GM23338 (cell line): ENCODE measurements at regions not wholly inside any gene's neighbourhood (a gene's known extent, or its start where the extent isn't known, plus 50 kb on each side); places are given as distances from the start of the nearest gene placed in this dataset.

ENCODE experiments used
- ATAC-seq: fragments of 200-7000 bp; cut with Tn5 transposase; 3 replicates; pipeline ENCODE4 v1.9.1; 2020
- DNase-seq: peaks from one replicate; pipeline ENCODE4 v3.0.0-alpha.2; 2015; ENCODE audit warnings: low spot score
- H2AFZ ChIP-seq: fragments of 200-600 bp; sonication (generic); 2 replicates; pipeline ENCODE4 v1.8.0; 2016; ENCODE audit warnings: antibody characterized with exemption, mild to moderate bottlenecking, moderate library complexity
- H3F3A ChIP-seq: fragments of 200-600 bp; sonication (generic); replicated peaks from 2 replicates; pipeline ENCODE4 v1.8.0; 2017; ENCODE audit warnings: antibody characterized with exemption, mixed run types, low read depth
- H3K27ac ChIP-seq: fragments of 200-600 bp; sonication (generic); 2 replicates; pipeline ENCODE4 v1.6.1; 2016; ENCODE audit warnings: low read depth
- H3K27me3 ChIP-seq: fragments of 200-600 bp; sonication (generic); 2 replicates; pipeline ENCODE4 v1.8.0; 2016; ENCODE audit warnings: mild to moderate bottlenecking, mixed run types, moderate library complexity; ENCODE audit not compliant: insufficient read depth
- H3K36me3 ChIP-seq: fragments of 200-600 bp; sonication (generic); 2 replicates; pipeline ENCODE4 v1.8.0; 2016; ENCODE audit warnings: mild to moderate bottlenecking; ENCODE audit not compliant: insufficient read depth
- H3K4me1 ChIP-seq: fragments of 200-600 bp; sonication (generic); 2 replicates; pipeline ENCODE4 v1.8.0; 2016; ENCODE audit warnings: mild to moderate bottlenecking, moderate library complexity; ENCODE audit not compliant: insufficient read depth
- H3K4me2 ChIP-seq: fragments of 200-600 bp; sonication (generic); 2 replicates; pipeline ENCODE4 v1.7.1; 2017; ENCODE audit warnings: mixed run types
- H3K4me3 ChIP-seq: fragments of 200-600 bp; sonication (generic); 2 replicates; pipeline ENCODE4 v1.6.1; 2016; ENCODE audit warnings: mixed run types
- H3K79me2 ChIP-seq: fragments of 200-600 bp; sonication (generic); replicated peaks from 2 replicates; pipeline ENCODE4 v1.8.0; 2017; ENCODE audit warnings: mild to moderate bottlenecking; ENCODE audit not compliant: insufficient read depth
- H3K9me2 ChIP-seq: fragments of 200-600 bp; sonication (generic); 2 replicates; pipeline ENCODE4 v1.8.0; 2017; ENCODE audit not compliant: insufficient read depth
- H4K20me1 ChIP-seq: fragments of 200-600 bp; sonication (generic); replicated peaks from 2 replicates; pipeline ENCODE4 v1.8.0; 2017; ENCODE audit warnings: mild to moderate bottlenecking; ENCODE audit not compliant: insufficient read depth
- H3K27ac Mint-ChIP-seq: 2 replicates; pipeline ENCODE4 v1.8.0; 2020; ENCODE audit warnings: inconsistent platforms, mild to moderate bottlenecking, moderate library complexity, mixed read lengths
- H3K27me3 Mint-ChIP-seq: 3 replicates; pipeline ENCODE4 v1.8.0; 2022; ENCODE audit warnings: low read depth, mild to moderate bottlenecking, moderate library complexity, mixed read lengths, inconsistent platforms; ENCODE audit not compliant: insufficient read depth, poor library complexity
- H3K36me3 Mint-ChIP-seq: 3 replicates; pipeline ENCODE4 v1.8.0; 2021; ENCODE audit warnings: low read depth, mild to moderate bottlenecking, inconsistent platforms, moderate library complexity, mixed read lengths
- H3K4me1 Mint-ChIP-seq: 3 replicates; pipeline ENCODE4 v1.8.0; 2020; ENCODE audit warnings: mild to moderate bottlenecking, inconsistent platforms, mixed read lengths
- H3K4me3 Mint-ChIP-seq: 3 replicates; pipeline ENCODE4 v1.8.0; 2021; ENCODE audit warnings: moderate library complexity, mild to moderate bottlenecking, inconsistent platforms, mixed read lengths
- H3K9me3 Mint-ChIP-seq: 3 replicates; pipeline ENCODE4 v1.8.0; 2020; ENCODE audit warnings: moderate library complexity, mild to moderate bottlenecking, inconsistent platforms, mixed read lengths
- CREB1 ChIP-seq: fragments of 250-450 bp; sonication (Bioruptor Pico); IDR thresholded peaks from 2 replicates; pipeline ENCODE4 v1.5.0; 2020; ENCODE audit warnings: low read depth, mild to moderate bottlenecking, moderate library complexity
- EZH2 ChIP-seq: fragments of 200-600 bp; sonication (generic); IDR thresholded peaks from one replicate; pipeline ENCODE4 v1.8.0; 2017; ENCODE audit warnings: antibody characterized with exemption, mild to moderate bottlenecking, low read depth; ENCODE audit not compliant: unreplicated experiment
- EZH2phosphoT487 ChIP-seq: fragments of 200-600 bp; sonication (generic); IDR thresholded peaks from one replicate; pipeline ENCODE4 v1.8.1; 2018; ENCODE audit warnings: antibody characterized with exemption; ENCODE audit not compliant: unreplicated experiment
- JUNB ChIP-seq: IDR thresholded peaks from one replicate; pipeline ENCODE4 v1.6.1; 2016; ENCODE audit warnings: antibody characterized with exemption; ENCODE audit not compliant: unreplicated experiment
- NANOG ChIP-seq: IDR thresholded peaks from 2 replicates; pipeline ENCODE4 v1.6.1; 2016; ENCODE audit warnings: antibody characterized with exemption, borderline replicate concordance
- POLR2AphosphoS5 ChIP-seq: IDR thresholded peaks from 2 replicates; pipeline ENCODE4 v1.6.1; 2016; ENCODE audit warnings: antibody characterized with exemption, low read depth
- STAT1 ChIP-seq: IDR thresholded peaks from one replicate; pipeline ENCODE4 v1.6.1; 2016; ENCODE audit warnings: antibody characterized with exemption; ENCODE audit not compliant: unreplicated experiment
- ZNF114 ChIP-seq: fragments of 250-450 bp; sonication (Bioruptor Pico); IDR thresholded peaks from 2 replicates; pipeline ENCODE4 v1.5.0; 2020; ENCODE audit warnings: mild to moderate bottlenecking, moderate library complexity
- ZNF331 ChIP-seq: fragments of 250-450 bp; sonication (Bioruptor Pico); IDR thresholded peaks from 2 replicates; pipeline ENCODE4 v1.5.0; 2020; ENCODE audit warnings: low read depth, mild to moderate bottlenecking, moderate library complexity
- TF ChIP-seq, protein P1 (sequence below): fragments of 250-450 bp; sonication (Bioruptor Pico); IDR thresholded peaks from 2 replicates; pipeline ENCODE4 v1.5.0; 2020; ENCODE audit warnings: mild to moderate bottlenecking, moderate library complexity
- TF ChIP-seq, protein P2 (sequence below), 2 experiments: fragments of 200-600 bp in 1 of 2; sonication (generic) in 1 of 2; conservative IDR thresholded peaks; 2 replicates each; pipeline versions ENCODE4 v1.5.1 to v1.6.1; 2016 to 2017; ENCODE audit warnings: antibody characterized with exemption in 2 of 2, low read depth in 2 of 2, mild to moderate bottlenecking in 2 of 2, moderate library complexity in 1 of 2
- TF ChIP-seq, protein P3 (sequence below): IDR thresholded peaks from one replicate; pipeline ENCODE4 v1.6.1; 2018; ENCODE audit warnings: antibody characterized with exemption; ENCODE audit not compliant: unreplicated experiment
- TF ChIP-seq, protein P4 (sequence below): IDR thresholded peaks from 2 replicates; pipeline ENCODE4 v1.6.1; 2016; ENCODE audit warnings: antibody characterized with exemption

DNA sequence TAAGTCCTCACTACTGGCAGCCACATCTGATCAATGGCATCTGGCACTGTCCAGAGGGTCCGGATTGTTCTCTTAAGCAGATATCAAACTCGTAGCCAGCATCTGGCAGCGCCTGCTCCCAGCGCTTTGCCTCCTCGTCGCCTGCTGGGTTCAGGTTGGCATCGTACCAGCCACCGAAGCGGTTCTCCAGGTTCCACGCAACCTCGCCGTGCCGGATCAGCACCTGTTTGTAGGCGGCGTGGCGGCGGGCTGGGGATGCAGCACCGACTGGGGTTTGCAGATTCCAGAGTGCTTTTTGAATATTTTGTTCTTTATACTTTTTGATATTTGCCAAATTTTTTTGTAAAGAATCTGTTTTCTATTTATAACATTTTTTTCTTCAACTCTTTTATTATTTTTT is 111.6 kb downstream of the NR2F2 start:
- Histone ChIP-seq H3K79me2 (no peaks in the 10 kb centered on the region), H3K4me2 (no peak overlapping the region), H4K20me1 (no peaks in the 10 kb centered on the region; the same call in 1 of the 2 replicates), H2AFZ (no peak overlapping the region), H3K4me3 (no peak overlapping the region), H3K27ac (no peak overlapping the region), H3K4me1 (no peaks in the 10 kb centered on the region), H3K36me3 (no peaks in the 10 kb centered on the region), H3F3A (no peaks in the 10 kb centered on the region), H3K9me2 (peaks cover 2% of the 10 kb centered on the region; the same call in 1 of the 2 replicates), H3K27me3 (no peaks in the 10 kb centered on the region)
- no peaks in the 10 kb centered on the region for H3K36me3 Mint-ChIP-seq
- H3K4me1 Mint-ChIP-seq = no peaks in the 10 kb centered on the region; the same call in 2 of the 3 replicates
- H3K4me3 Mint-ChIP-seq = no peak overlapping the region
- TF ChIP-seq EZH2phosphoT487 = no peak
- TF ChIP-seq, protein P1, sequence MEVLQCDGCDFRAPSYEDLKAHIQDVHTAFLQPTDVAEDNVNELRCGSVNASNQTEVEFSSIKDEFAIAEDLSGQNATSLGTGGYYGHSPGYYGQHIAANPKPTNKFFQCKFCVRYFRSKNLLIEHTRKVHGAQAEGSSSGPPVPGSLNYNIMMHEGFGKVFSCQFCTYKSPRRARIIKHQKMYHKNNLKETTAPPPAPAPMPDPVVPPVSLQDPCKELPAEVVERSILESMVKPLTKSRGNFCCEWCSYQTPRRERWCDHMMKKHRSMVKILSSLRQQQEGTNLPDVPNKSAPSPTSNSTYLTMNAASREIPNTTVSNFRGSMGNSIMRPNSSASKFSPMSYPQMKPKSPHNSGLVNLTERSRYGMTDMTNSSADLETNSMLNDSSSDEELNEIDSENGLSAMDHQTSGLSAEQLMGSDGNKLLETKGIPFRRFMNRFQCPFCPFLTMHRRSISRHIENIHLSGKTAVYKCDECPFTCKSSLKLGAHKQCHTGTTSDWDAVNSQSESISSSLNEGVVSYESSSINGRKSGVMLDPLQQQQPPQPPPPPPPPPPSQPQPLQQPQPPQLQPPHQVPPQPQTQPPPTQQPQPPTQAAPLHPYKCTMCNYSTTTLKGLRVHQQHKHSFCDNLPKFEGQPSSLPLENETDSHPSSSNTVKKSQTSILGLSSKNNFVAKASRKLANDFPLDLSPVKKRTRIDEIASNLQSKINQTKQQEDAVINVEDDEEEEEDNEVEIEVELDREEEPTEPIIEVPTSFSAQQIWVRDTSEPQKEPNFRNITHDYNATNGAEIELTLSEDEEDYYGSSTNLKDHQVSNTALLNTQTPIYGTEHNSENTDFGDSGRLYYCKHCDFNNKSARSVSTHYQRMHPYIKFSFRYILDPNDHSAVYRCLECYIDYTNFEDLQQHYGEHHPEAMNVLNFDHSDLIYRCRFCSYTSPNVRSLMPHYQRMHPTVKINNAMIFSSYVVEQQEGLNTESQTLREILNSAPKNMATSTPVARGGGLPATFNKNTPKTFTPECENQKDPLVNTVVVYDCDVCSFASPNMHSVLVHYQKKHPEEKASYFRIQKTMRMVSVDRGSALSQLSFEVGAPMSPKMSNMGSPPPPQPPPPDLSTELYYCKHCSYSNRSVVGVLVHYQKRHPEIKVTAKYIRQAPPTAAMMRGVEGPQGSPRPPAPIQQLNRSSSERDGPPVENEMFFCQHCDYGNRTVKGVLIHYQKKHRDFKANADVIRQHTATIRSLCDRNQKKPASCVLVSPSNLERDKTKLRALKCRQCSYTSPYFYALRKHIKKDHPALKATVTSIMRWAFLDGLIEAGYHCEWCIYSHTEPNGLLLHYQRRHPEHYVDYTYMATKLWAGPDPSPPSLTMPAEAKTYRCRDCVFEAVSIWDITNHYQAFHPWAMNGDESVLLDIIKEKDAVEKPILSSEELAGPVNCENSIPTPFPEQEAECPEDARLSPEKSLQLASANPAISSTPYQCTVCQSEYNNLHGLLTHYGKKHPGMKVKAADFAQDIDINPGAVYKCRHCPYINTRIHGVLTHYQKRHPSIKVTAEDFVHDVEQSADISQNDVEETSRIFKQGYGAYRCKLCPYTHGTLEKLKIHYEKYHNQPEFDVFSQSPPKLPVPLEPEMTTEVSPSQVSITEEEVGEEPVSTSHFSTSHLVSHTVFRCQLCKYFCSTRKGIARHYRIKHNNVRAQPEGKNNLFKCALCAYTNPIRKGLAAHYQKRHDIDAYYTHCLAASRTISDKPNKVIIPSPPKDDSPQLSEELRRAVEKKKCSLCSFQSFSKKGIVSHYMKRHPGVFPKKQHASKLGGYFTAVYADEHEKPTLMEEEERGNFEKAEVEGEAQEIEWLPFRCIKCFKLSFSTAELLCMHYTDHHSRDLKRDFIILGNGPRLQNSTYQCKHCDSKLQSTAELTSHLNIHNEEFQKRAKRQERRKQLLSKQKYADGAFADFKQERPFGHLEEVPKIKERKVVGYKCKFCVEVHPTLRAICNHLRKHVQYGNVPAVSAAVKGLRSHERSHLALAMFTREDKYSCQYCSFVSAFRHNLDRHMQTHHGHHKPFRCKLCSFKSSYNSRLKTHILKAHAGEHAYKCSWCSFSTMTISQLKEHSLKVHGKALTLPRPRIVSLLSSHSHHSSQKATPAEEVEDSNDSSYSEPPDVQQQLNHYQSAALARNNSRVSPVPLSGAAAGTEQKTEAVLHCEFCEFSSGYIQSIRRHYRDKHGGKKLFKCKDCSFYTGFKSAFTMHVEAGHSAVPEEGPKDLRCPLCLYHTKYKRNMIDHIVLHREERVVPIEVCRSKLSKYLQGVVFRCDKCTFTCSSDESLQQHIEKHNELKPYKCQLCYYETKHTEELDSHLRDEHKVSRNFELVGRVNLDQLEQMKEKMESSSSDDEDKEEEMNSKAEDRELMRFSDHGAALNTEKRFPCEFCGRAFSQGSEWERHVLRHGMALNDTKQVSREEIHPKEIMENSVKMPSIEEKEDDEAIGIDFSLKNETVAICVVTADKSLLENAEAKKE = no peak
- TF ChIP-seq, protein P2, sequence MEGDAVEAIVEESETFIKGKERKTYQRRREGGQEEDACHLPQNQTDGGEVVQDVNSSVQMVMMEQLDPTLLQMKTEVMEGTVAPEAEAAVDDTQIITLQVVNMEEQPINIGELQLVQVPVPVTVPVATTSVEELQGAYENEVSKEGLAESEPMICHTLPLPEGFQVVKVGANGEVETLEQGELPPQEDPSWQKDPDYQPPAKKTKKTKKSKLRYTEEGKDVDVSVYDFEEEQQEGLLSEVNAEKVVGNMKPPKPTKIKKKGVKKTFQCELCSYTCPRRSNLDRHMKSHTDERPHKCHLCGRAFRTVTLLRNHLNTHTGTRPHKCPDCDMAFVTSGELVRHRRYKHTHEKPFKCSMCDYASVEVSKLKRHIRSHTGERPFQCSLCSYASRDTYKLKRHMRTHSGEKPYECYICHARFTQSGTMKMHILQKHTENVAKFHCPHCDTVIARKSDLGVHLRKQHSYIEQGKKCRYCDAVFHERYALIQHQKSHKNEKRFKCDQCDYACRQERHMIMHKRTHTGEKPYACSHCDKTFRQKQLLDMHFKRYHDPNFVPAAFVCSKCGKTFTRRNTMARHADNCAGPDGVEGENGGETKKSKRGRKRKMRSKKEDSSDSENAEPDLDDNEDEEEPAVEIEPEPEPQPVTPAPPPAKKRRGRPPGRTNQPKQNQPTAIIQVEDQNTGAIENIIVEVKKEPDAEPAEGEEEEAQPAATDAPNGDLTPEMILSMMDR (conservative IDR thresholded peaks at IDR 0.05; ENCODE audit: low read depth in 2 of 2) = no peak
- no peak for TF ChIP-seq STAT1
- no peak for TF ChIP-seq JUNB
- TF ChIP-seq ZNF331 = no peak
- TF ChIP-seq, protein P3, sequence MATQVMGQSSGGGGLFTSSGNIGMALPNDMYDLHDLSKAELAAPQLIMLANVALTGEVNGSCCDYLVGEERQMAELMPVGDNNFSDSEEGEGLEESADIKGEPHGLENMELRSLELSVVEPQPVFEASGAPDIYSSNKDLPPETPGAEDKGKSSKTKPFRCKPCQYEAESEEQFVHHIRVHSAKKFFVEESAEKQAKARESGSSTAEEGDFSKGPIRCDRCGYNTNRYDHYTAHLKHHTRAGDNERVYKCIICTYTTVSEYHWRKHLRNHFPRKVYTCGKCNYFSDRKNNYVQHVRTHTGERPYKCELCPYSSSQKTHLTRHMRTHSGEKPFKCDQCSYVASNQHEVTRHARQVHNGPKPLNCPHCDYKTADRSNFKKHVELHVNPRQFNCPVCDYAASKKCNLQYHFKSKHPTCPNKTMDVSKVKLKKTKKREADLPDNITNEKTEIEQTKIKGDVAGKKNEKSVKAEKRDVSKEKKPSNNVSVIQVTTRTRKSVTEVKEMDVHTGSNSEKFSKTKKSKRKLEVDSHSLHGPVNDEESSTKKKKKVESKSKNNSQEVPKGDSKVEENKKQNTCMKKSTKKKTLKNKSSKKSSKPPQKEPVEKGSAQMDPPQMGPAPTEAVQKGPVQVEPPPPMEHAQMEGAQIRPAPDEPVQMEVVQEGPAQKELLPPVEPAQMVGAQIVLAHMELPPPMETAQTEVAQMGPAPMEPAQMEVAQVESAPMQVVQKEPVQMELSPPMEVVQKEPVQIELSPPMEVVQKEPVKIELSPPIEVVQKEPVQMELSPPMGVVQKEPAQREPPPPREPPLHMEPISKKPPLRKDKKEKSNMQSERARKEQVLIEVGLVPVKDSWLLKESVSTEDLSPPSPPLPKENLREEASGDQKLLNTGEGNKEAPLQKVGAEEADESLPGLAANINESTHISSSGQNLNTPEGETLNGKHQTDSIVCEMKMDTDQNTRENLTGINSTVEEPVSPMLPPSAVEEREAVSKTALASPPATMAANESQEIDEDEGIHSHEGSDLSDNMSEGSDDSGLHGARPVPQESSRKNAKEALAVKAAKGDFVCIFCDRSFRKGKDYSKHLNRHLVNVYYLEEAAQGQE = no peak
- no peak for TF ChIP-seq ZNF114 (CRISPR knock-in tag)
- no peak for TF ChIP-seq POLR2AphosphoS5
- no peak for TF ChIP-seq CREB1
- TF ChIP-seq, protein P4, sequence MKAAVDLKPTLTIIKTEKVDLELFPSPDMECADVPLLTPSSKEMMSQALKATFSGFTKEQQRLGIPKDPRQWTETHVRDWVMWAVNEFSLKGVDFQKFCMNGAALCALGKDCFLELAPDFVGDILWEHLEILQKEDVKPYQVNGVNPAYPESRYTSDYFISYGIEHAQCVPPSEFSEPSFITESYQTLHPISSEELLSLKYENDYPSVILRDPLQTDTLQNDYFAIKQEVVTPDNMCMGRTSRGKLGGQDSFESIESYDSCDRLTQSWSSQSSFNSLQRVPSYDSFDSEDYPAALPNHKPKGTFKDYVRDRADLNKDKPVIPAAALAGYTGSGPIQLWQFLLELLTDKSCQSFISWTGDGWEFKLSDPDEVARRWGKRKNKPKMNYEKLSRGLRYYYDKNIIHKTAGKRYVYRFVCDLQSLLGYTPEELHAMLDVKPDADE = no peak
- TF ChIP-seq NANOG = no peak
- TF ChIP-seq EZH2 = no peak
- no peak overlapping the region for H3K27ac Mint-ChIP-seq
- no peaks in the 10 kb centered on the region for H3K9me3 Mint-ChIP-seq
- DNase-seq (no peak), ATAC-seq (no peak)
- H3K27me3 Mint-ChIP-seq = peaks cover 2% of the 10 kb centered on the region
